ENCODE measurements at regions not wholly inside any gene's neighbourhood (a gene's known extent, or its start where the extent isn't known, plus 50 kb on each side); places are given as distances from the start of the nearest gene placed in this dataset.

- TF ChIP-seq CTCF (IDR thresholded peaks at IDR 0.05) (no peak), POLR2A (IDR thresholded peaks at IDR 0.05) (no peak), EP300 (IDR thresholded peaks at IDR 0.05) (no peak), POLR2AphosphoS5 (IDR thresholded peaks at IDR 0.05) (no peak)
Observed at GRCh38 chr11:56799691-56800210, 51.3 kb upstream of the OR9G4 start.

Data from suprapubic skin (tissue), 4 donors.